PC-3 (cell line): ENCODE measurements at regions not wholly inside any gene's neighbourhood (a gene's known extent, or its start where the extent isn't known, plus 50 kb on each side); places are given as distances from the start of the nearest gene placed in this dataset.

Experiments
- ATAC-seq: fragments of 200-7000 bp; cut with Tn5 transposase; 2 replicates; pipeline ENCODE4 v1.9.1; 2020; ENCODE audit warnings: mild to moderate bottlenecking, moderate library complexity
- BruUV-seq: library from RNA; stranded (reverse); fragments of 400-500 nt; replicated peaks from 2 replicates; lab custom pipeline; 2021; lab: Mats Ljungman, UMichigan
- CTCF ChIA-PET: fragments of 300-600 bp; sonication (Branson Sonifier 250); formaldehyde crosslinking; loops from one replicate; lab custom pipeline; 2022; ENCODE audit warnings: antibody characterized with exemption; lab: Charles Lee
- POLR2A ChIA-PET: fragments of 300-600 bp; sonication (Branson Sonifier 250); formaldehyde crosslinking; loops from one replicate; lab custom pipeline; 2022; ENCODE audit warnings: antibody characterized with exemption; ENCODE audit not compliant: unreplicated experiment; lab: Charles Lee
- DNase-seq: peaks from one replicate; pipeline ENCODE4 v3.0.0-alpha.2; 2015
- H2AFZ ChIP-seq: fragments of 300-600 bp; sonication (generic); 2 replicates; pipeline ENCODE4 v1.6.0; 2016; ENCODE audit warnings: antibody characterized with exemption, low read length
- H3F3A ChIP-seq: fragments of 300-600 bp; sonication (generic); one replicate; pipeline ENCODE4 v1.6.0; 2017; ENCODE audit warnings: antibody characterized with exemption, low read length, control low read depth, mild to moderate bottlenecking; ENCODE audit not compliant: unreplicated experiment
- H3K27ac ChIP-seq: fragments of 300-600 bp; sonication (generic); 2 replicates; pipeline ENCODE4 v1.5.1; 2016; ENCODE audit warnings: mild to moderate bottlenecking, low read length
- H3K27me3 ChIP-seq: fragments of 300-600 bp; sonication (generic); 2 replicates; pipeline ENCODE4 v1.6.1; 2016; ENCODE audit warnings: low read length, mixed read lengths
- H3K36me3 ChIP-seq: fragments of 300-600 bp; sonication (generic); 2 replicates; pipeline ENCODE4 v1.6.1; 2016; ENCODE audit warnings: low read depth, mixed run types, low read length, mixed read lengths
- H3K4me1 ChIP-seq: fragments of 300-600 bp; sonication (generic); 2 replicates; pipeline ENCODE4 v1.5.1; 2016; ENCODE audit warnings: low read length; ENCODE audit not compliant: insufficient read depth
- H3K4me2 ChIP-seq: fragments of 300-600 bp; sonication (generic); 2 replicates; pipeline ENCODE4 v1.6.0; 2016; ENCODE audit warnings: low read length
- H3K4me3 ChIP-seq: fragments of 300-600 bp; sonication (generic); 2 replicates; pipeline ENCODE4 v1.5.1; 2016; ENCODE audit warnings: mild to moderate bottlenecking, low read length, mixed read lengths
- H3K79me2 ChIP-seq: fragments of 300-600 bp; sonication (generic); 2 replicates; pipeline ENCODE4 v1.6.1; 2017; ENCODE audit warnings: low read length, mixed read lengths
- H3K9ac ChIP-seq: fragments of 300-600 bp; sonication (generic); 2 replicates; pipeline ENCODE4 v1.6.0; 2016; ENCODE audit warnings: mild to moderate bottlenecking, low read length
- H3K9me2 ChIP-seq: fragments of 300-600 bp; sonication (generic); replicated peaks from 2 replicates; pipeline ENCODE4 v1.6.1; 2016; ENCODE audit warnings: mixed run types, low read length, mixed read lengths
- H3K9me3 ChIP-seq: fragments of 300-600 bp; sonication (generic); 2 replicates; pipeline ENCODE4 v1.6.1; 2016; ENCODE audit warnings: low read length, mixed read lengths
- H4K20me1 ChIP-seq: fragments of 300-600 bp; sonication (generic); 2 replicates; pipeline ENCODE4 v1.6.1; 2016; ENCODE audit warnings: low read length, mixed read lengths
- CTCF ChIP-seq: fragments of 300-600 bp; sonication (generic); conservative IDR thresholded peaks from 2 replicates; pipeline ENCODE4 v1.5.1; 2017; ENCODE audit warnings: antibody characterized with exemption, low read depth, mild to moderate bottlenecking, low read length
- EZH2 ChIP-seq: fragments of 300-600 bp; sonication (generic); IDR thresholded peaks from one replicate; pipeline ENCODE4 v1.6.1; 2017; ENCODE audit warnings: antibody characterized with exemption, mild to moderate bottlenecking, low read length; ENCODE audit not compliant: unreplicated experiment
- EZH2phosphoT487 ChIP-seq: fragments of 300-600 bp; sonication (generic); IDR thresholded peaks from 2 replicates; pipeline ENCODE4 v1.6.1; 2018; ENCODE audit warnings: mild to moderate bottlenecking, antibody characterized with exemption, low read length, borderline replicate concordance
- intact Hi-C: fragments of 100-400 bp; cut with micrococcal nuclease; formaldehyde crosslinking; loops from 2 replicates; pipeline ENCODE4 v1.9.0; 2023

- ChIA-PET CTCF (no interaction called here), POLR2A (no interaction called here)
- H3K4me1 ChIP-seq, result no peaks in the 10 kb centered on the region
- peaks cover 33% of the 10 kb centered on the region for H3K27me3 ChIP-seq
- H3K4me3 ChIP-seq, result no peak overlapping the region
- DNase-seq (no peak), ATAC-seq (no peak)
- H4K20me1 ChIP-seq, result no peaks in the 10 kb centered on the region
- TF ChIP-seq EZH2 (no peak), EZH2phosphoT487 (no peak), CTCF (no peak)
- no peak overlapping the region for H2AFZ ChIP-seq
- intact Hi-C loops, result no loop called here
- no TSS peak for BruUV-seq
- no peak overlapping the region for H3K4me2 ChIP-seq
- no peaks in the 10 kb centered on the region for H3K36me3 ChIP-seq
- H3K9ac ChIP-seq, result no peak overlapping the region
- no peaks in the 10 kb centered on the region for H3K79me2 ChIP-seq
- no peaks in the 10 kb centered on the region for H3K9me2 ChIP-seq
- H3K9me3 ChIP-seq, result no peaks in the 10 kb centered on the region
- H3F3A ChIP-seq, result no peaks in the 10 kb centered on the region
- H3K27ac ChIP-seq, result no peak overlapping the region
Measured at GRCh38 chr6:168215121-168215808, 104.3 kb downstream of the DACT2 start.

- intact Hi-C loops, result no loop called here
- H3F3A ChIP-seq, result no peaks in the 10 kb centered on the region
- no peak overlapping the region for H3K4me2 ChIP-seq
- POLR2A ChIA-PET, result no interaction called here
- H3K27me3 ChIP-seq, result peaks cover 27% of the 10 kb centered on the region
- no peaks in the 10 kb centered on the region for H3K4me1 ChIP-seq
- no peak for TF ChIP-seq EZH2phosphoT487
- TF ChIP-seq EZH2, result no peak
- TF ChIP-seq CTCF, result no peak
- H3K4me3 ChIP-seq, result no peak overlapping the region
- H3K9me2 ChIP-seq, result no peaks in the 10 kb centered on the region
- BruUV-seq, result no TSS peak
- ATAC-seq (no peak), DNase-seq (no peak)
- no peaks in the 10 kb centered on the region for H4K20me1 ChIP-seq
- CTCF ChIA-PET, result no interaction called here
- no peak overlapping the region for H3K9ac ChIP-seq
- H3K79me2 ChIP-seq, result no peaks in the 10 kb centered on the region
- H3K36me3 ChIP-seq, result no peaks in the 10 kb centered on the region
- H3K9me3 ChIP-seq, result no peaks in the 10 kb centered on the region
- no peak overlapping the region for H3K27ac ChIP-seq
- no peak overlapping the region for H2AFZ ChIP-seq
Measured at GRCh38 chr6:168214586-168215104, 104.9 kb downstream of the DACT2 start.

GRCh38 chr6:168213121-168213524 is 106.5 kb downstream of the DACT2 start:
- Histone ChIP-seq H3K79me2 (no peaks in the 10 kb centered on the region), H3K4me3 (no peak overlapping the region), H3K9me3 (no peaks in the 10 kb centered on the region), H3K9me2 (no peaks in the 10 kb centered on the region), H3K4me1 (no peaks in the 10 kb centered on the region), H3K27me3 (peaks cover 17% of the 10 kb centered on the region; the same call in 1 of the 2 replicates), H3K27ac (no peak overlapping the region), H3K36me3 (no peaks in the 10 kb centered on the region), H3K9ac (no peak overlapping the region), H2AFZ (no peak overlapping the region), H3K4me2 (no peak overlapping the region), H4K20me1 (no peaks in the 10 kb centered on the region), H3F3A (no peaks in the 10 kb centered on the region)
- DNase-seq (no peak), ATAC-seq (no peak)
- no peak for TF ChIP-seq EZH2phosphoT487
- TF ChIP-seq CTCF, result no peak
- no peak for TF ChIP-seq EZH2
- ChIA-PET POLR2A (no interaction called here), CTCF (no interaction called here)
- BruUV-seq, result no TSS peak
- intact Hi-C loops, result no loop called here
